A673 (cell line): ENCODE measurements at regions not wholly inside any gene's neighbourhood (a gene's known extent, or its start where the extent isn't known, plus 50 kb on each side); places are given as distances from the start of the nearest gene placed in this dataset.

ENCODE experiments used
- BruUV-seq: library from RNA; stranded (reverse); fragments of 400-500 nt; replicated peaks from 2 replicates; lab custom pipeline; 2021; lab: Mats Ljungman, UMichigan
- CTCF ChIA-PET: fragments of 300-600 bp; sonication (Branson Sonifier 250); formaldehyde crosslinking; loops from one replicate; lab custom pipeline; 2022; ENCODE audit warnings: antibody characterized with exemption; lab: Charles Lee
- POLR2A ChIA-PET: fragments of 300-600 bp; sonication (Branson Sonifier 250); formaldehyde crosslinking; loops from one replicate; lab custom pipeline; 2022; ENCODE audit warnings: antibody characterized with exemption; ENCODE audit not compliant: low non-redundant PET; lab: Charles Lee
- DNase-seq: peaks from one replicate; pipeline ENCODE4 v3.0.0-alpha.2; 2015; ENCODE audit warnings: low spot score
- H3K27ac ChIP-seq: fragments of 200-600 bp; sonication (generic); 2 replicates; pipeline ENCODE4 v1.5.1; 2016; ENCODE audit warnings: mixed run types, low read depth, mild to moderate bottlenecking, mixed read lengths, antibody characterized with exemption, low read length; ENCODE audit not compliant: poor library complexity, severe bottlenecking
- H3K27me3 ChIP-seq: fragments of 200-600 bp; sonication (generic); replicated peaks from 2 replicates; pipeline ENCODE4 v1.6.1; 2017; ENCODE audit warnings: mixed run types, low read depth, mild to moderate bottlenecking, mixed read lengths, antibody characterized with exemption, low read length; ENCODE audit not compliant: insufficient read depth, poor library complexity
- H3K36me3 ChIP-seq: fragments of 200-600 bp; sonication (generic); 2 replicates; pipeline ENCODE4 v1.6.1; 2016; ENCODE audit warnings: mixed run types, mild to moderate bottlenecking, mixed read lengths, antibody characterized with exemption, low read length; ENCODE audit not compliant: insufficient read depth, poor library complexity, severe bottlenecking
- H3K4me1 ChIP-seq: fragments of 200-600 bp; sonication (generic); 2 replicates; pipeline ENCODE4 v1.6.1; 2017; ENCODE audit warnings: mixed run types, mild to moderate bottlenecking, mixed read lengths, antibody characterized with exemption, low read length; ENCODE audit not compliant: insufficient read depth, poor library complexity, severe bottlenecking
- H3K4me3 ChIP-seq: fragments of 200-600 bp; sonication (generic); 2 replicates; pipeline ENCODE4 v1.5.1; 2016; ENCODE audit warnings: low read depth, mixed run types, mild to moderate bottlenecking, mixed read lengths, low read length; ENCODE audit not compliant: poor library complexity, severe bottlenecking
- H3K9me3 ChIP-seq: fragments of 200-600 bp; sonication (generic); 2 replicates; pipeline ENCODE4 v1.6.1; 2016; ENCODE audit warnings: mixed run types, low read depth, mild to moderate bottlenecking, mixed read lengths, antibody characterized with exemption, low read length; ENCODE audit not compliant: poor library complexity, severe bottlenecking
- CTCF ChIP-seq: fragments of 300-800, 200-600 bp; sonication (generic); conservative IDR thresholded peaks from 2 replicates; pipeline ENCODE4 v1.5.1; 2017; ENCODE audit warnings: low read depth, mild to moderate bottlenecking, antibody characterized with exemption, low read length, moderate library complexity, mixed read lengths
- EZH2 ChIP-seq: fragments of 200-600 bp; sonication (generic); IDR thresholded peaks from 2 replicates; pipeline ENCODE4 v1.6.1; 2017; ENCODE audit warnings: borderline replicate concordance, low read depth, mild to moderate bottlenecking, mixed read lengths, antibody characterized with exemption, low read length; ENCODE audit not compliant: poor library complexity, severe bottlenecking
- intact Hi-C: fragments of 100-400 bp; cut with micrococcal nuclease; formaldehyde crosslinking; loops from one replicate; pipeline ENCODE4 v1.10.0; 2022; ENCODE audit not compliant: unreplicated experiment

GRCh38 chr5:155489949-155490348 lies 476.4 kb downstream of the KIF4B start:
- no peaks in the 10 kb centered on the region for H3K9me3 ChIP-seq
- no TSS peak for BruUV-seq
- no peak overlapping the region for H3K4me3 ChIP-seq
- no peaks in the 10 kb centered on the region for H3K36me3 ChIP-seq
- no peaks in the 10 kb centered on the region for H3K4me1 ChIP-seq
- no peak overlapping the region for H3K27ac ChIP-seq
- ChIA-PET CTCF (no interaction called here), POLR2A (no interaction called here)
- intact Hi-C loops, result no loop called here
- DNase-seq, result no peak
- peaks cover 16% of the 10 kb centered on the region for H3K27me3 ChIP-seq
- TF ChIP-seq CTCF (no peak), EZH2 (no peak)

- Histone ChIP-seq H3K4me1 (no peaks in the 10 kb centered on the region), H3K36me3 (no peaks in the 10 kb centered on the region), H3K27me3 (peaks cover 16% of the 10 kb centered on the region), H3K27ac (no peak overlapping the region), H3K9me3 (no peaks in the 10 kb centered on the region), H3K4me3 (no peak overlapping the region)
- POLR2A ChIA-PET, result no interaction called here
- TF ChIP-seq EZH2 (no peak), CTCF (no peak)
- intact Hi-C loops, result no loop called here
- no peak for DNase-seq
- no TSS peak for BruUV-seq
- CTCF ChIA-PET, result no interaction called here
Observed at GRCh38 chr5:155492191-155492590, 478.6 kb downstream of the KIF4B start.

- no peak for DNase-seq
- BruUV-seq, result no TSS peak
- no peaks in the 10 kb centered on the region for H3K27me3 ChIP-seq
- no peak overlapping the region for H3K4me3 ChIP-seq
- H3K4me1 ChIP-seq, result no peaks in the 10 kb centered on the region
- H3K9me3 ChIP-seq, result no peaks in the 10 kb centered on the region
- H3K36me3 ChIP-seq, result no peaks in the 10 kb centered on the region
- no peak overlapping the region for H3K27ac ChIP-seq
- ChIA-PET POLR2A (no interaction called here), CTCF (no interaction called here)
- no peak for TF ChIP-seq EZH2
- TF ChIP-seq CTCF, result no peak
- intact Hi-C loops, result no loop called here
Observed at GRCh38 chr5:155504606-155505005, 491.1 kb downstream of the KIF4B start.
